Sigmoid colon (tissue), 6 donors: ENCODE measurements at regions not wholly inside any gene's neighbourhood (a gene's known extent, or its start where the extent isn't known, plus 50 kb on each side); places are given as distances from the start of the nearest gene placed in this dataset.
"Not testable (repeated sequence)": the region's sequence is repeated elsewhere in the genome, so short reads cannot be mapped to it uniquely, and the experiment has no call there.

ENCODE experiments used
- DNase-seq: peaks from one replicate; pipeline ENCODE4 v3.0.0-alpha.2; 2019
- H3K27ac ChIP-seq, 4 donors: fragments of 200-600 bp; sonication (generic); one replicate each; pipeline ENCODE4 v1.5.1; 2016 to 2019; ENCODE audit warnings: mild to moderate bottlenecking in 1 of 4
- H3K27me3 ChIP-seq, 3 donors: fragments of 200-600 bp; sonication (generic); one replicate each; pipeline ENCODE4 v1.5.1; 2019; ENCODE audit warnings: mild to moderate bottlenecking in 1 of 3
- H3K36me3 ChIP-seq, 4 donors: fragments of 200-600 bp; sonication (generic); one replicate each; pipeline ENCODE4 v1.5.1; 2016 to 2019
- H3K4me1 ChIP-seq, 4 donors: fragments of 200-600 bp; sonication (generic); one replicate each; pipeline ENCODE4 v1.5.1; 2017 to 2019
- H3K4me3 ChIP-seq, 4 donors: fragments of 200-600 bp; sonication (generic); one replicate each; pipeline ENCODE4 v1.5.1; 2017 to 2019; ENCODE audit warnings: mild to moderate bottlenecking in 2 of 4, moderate library complexity in 1 of 4
- H3K9me3 ChIP-seq, 4 donors: fragments of 200-600 bp in 3 of 4; sonication (generic) in 3 of 4; one replicate each; pipeline versions ENCODE4 v1.5.1 to v1.6.1; 2013 to 2019
- EP300 ChIP-seq, 4 donors: sonication (generic); formaldehyde crosslinking; IDR thresholded peaks; one replicate each; pipeline ENCODE4 v1.6.1; 2017; ENCODE audit warnings: antibody characterized with exemption in 4 of 4
- POLR2A ChIP-seq, 2 donors: fragments of 450-650 bp; IDR thresholded peaks; one replicate each; pipeline ENCODE4 v1.6.1; 2016; ENCODE audit warnings: antibody characterized with exemption in 2 of 2, mild to moderate bottlenecking in 2 of 2, moderate library complexity in 2 of 2
- POLR2AphosphoS5 ChIP-seq, 4 donors: sonication (generic); formaldehyde crosslinking; IDR thresholded peaks; one replicate each; pipeline ENCODE4 v1.6.1; 2017; ENCODE audit warnings: antibody characterized with exemption in 4 of 4
- WGBS, 2 donors: extraction: QIAGEN DNeasy Blood & Tissue Kit; methylation state at CpG; one replicate each; pipeline ENCODE4 v1.1.7; 2013; 5-methylcytosine and 5-hydroxymethylcytosine counted together
- intact Hi-C: fragments of 100-400 bp; cut with DNase I; formaldehyde crosslinking; loops from one replicate; pipeline ENCODE4 v1.15.1; 2023
- TF ChIP-seq, protein P1 (sequence below), 4 experiments: fragments of 450-650 bp in 3 of 4; fragments of 200-600 bp in 1 of 4; IDR thresholded peaks; one replicate each; pipeline ENCODE4 v1.5.1; 2016 to 2019; ENCODE audit warnings: antibody characterized with exemption in 4 of 4, mild to moderate bottlenecking in 3 of 4, moderate library complexity in 2 of 4
- donor health status: healthy with polysubstance abuse.
- donor health status: healthy.

DNA sequence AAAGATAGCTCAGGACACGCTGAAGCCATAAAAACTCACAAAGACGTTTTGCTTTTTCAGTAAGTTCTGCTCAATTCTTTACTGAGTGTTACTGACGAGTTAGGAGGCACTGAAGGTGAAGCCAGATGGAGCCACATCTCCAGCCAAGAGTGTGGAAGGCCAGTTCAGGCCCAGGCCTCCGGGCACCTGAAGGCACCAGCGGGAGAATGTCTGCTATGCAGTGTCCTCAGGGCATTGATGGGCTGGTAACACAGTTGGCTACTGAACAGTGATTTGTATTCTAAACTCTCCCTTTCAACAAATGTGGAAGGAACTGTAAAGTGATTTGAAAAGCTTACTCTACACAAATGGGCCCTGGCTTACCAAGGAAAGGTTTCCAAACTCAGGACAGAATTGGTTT is 64.8 kb upstream of the SVIL start:
- TF ChIP-seq EP300 (IDR thresholded peaks at IDR 0.05), result no peak
- TF ChIP-seq POLR2A (IDR thresholded peaks at IDR 0.05), result no peak
- peak in 1 of 4 donors; percentile 1 for TF ChIP-seq POLR2AphosphoS5 (IDR thresholded peaks at IDR 0.05)
- peak overlapping the region; percentile 30 to 83 (median 57) for H3K27ac ChIP-seq
- no peaks in the 10 kb centered on the region for H3K9me3 ChIP-seq
- intact Hi-C loops, result no loop called here
- peaks cover 0 to 78% (median 76%) of the 10 kb centered on the region in 4 donors for H3K4me1 ChIP-seq
- no peak overlapping the region for H3K4me3 ChIP-seq
- H3K36me3 ChIP-seq, result peaks cover 0 to 6% (median 3%) of the 10 kb centered on the region in 4 donors
- WGBS, 2 donors, result 73 to 92% methylated on average over 5 of the region's 5 CpGs
- DNase-seq, result no peak
- no peaks in the 10 kb centered on the region for H3K27me3 ChIP-seq

DNA sequence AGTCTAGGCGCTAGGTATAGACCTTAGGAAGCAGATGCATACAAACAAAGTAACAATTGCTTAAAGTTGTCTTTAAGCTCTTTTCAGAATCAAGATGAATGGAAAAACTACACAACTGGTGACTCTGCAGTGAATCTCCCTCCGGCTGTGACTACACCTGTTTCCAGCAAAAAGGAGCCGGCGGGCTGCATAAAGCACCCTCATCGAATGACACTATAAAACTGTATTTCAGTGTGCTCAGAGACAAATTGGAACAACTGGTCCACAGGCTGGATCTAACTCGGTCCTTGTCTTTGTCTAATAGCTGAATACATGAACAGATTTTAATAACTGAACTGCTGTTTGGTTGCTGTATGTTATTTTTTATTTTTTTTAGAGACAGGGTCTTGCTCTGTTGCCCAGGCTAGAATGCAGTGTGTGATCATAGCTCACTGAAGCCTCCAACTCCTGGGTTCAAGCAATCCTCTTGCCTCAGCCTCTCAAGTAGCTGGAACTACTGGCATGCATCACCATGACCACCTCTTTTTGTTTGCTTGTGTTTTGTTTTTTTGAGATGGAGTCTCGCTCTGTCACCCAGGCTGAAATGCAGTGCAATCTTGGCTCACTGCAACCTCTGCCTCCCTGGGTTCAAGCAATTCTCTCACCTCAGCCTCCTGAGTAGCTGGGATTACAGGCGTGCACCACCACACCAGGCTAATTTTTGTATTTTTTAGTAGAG is 64.2 kb upstream of the SVIL start:
- TF ChIP-seq, protein P1, sequence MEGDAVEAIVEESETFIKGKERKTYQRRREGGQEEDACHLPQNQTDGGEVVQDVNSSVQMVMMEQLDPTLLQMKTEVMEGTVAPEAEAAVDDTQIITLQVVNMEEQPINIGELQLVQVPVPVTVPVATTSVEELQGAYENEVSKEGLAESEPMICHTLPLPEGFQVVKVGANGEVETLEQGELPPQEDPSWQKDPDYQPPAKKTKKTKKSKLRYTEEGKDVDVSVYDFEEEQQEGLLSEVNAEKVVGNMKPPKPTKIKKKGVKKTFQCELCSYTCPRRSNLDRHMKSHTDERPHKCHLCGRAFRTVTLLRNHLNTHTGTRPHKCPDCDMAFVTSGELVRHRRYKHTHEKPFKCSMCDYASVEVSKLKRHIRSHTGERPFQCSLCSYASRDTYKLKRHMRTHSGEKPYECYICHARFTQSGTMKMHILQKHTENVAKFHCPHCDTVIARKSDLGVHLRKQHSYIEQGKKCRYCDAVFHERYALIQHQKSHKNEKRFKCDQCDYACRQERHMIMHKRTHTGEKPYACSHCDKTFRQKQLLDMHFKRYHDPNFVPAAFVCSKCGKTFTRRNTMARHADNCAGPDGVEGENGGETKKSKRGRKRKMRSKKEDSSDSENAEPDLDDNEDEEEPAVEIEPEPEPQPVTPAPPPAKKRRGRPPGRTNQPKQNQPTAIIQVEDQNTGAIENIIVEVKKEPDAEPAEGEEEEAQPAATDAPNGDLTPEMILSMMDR (IDR thresholded peaks at IDR 0.05), result no peak
- TF ChIP-seq POLR2AphosphoS5 (IDR thresholded peaks at IDR 0.05), result peak in 2 of 4 donors; percentile 34 to 43
- no peak for TF ChIP-seq EP300 (IDR thresholded peaks at IDR 0.05)
- no peak for TF ChIP-seq POLR2A (IDR thresholded peaks at IDR 0.05)
- Histone ChIP-seq H3K4me1 (peaks cover 0 to 78% (median 75%) of the 10 kb centered on the region in 4 donors), H3K27ac (peak overlapping the region; percentile 30 to 83 (median 57)), H3K4me3 (no peak overlapping the region), H3K36me3 (peaks cover 0 to 7% (median 0%) of the 10 kb centered on the region in 4 donors), H3K27me3 (no peaks in the 10 kb centered on the region), H3K9me3 (no peaks in the 10 kb centered on the region)
- WGBS, 2 donors, result 95 to 97% methylated on average over 8 of the region's 8 CpGs
- DNase-seq, result no peak
- intact Hi-C loops, result no loop called here

DNA sequence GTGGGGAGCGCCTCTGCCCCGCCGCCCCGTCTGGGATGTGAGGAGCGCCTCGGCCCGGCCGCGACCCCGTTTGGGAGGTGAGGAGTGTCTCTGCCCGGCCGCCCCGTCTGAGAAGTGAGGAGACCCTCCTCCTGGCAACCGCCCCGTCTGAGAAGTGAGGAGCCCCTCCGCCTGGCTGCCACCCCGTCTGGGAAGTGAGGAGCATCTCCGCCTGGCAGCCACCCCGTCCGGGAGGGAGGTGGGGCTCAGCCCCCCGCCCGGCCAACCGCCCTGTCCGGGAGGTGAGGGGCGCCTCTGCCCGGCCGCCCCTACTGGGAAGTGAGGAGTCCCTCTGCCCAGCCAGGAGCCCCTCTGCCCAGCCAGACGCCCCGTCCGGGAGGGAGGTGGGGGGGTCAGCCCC is 61.8 kb upstream of the SVIL start:
- peak overlapping the region; percentile 32 to 85 (median 68) for H3K27ac ChIP-seq

DNA sequence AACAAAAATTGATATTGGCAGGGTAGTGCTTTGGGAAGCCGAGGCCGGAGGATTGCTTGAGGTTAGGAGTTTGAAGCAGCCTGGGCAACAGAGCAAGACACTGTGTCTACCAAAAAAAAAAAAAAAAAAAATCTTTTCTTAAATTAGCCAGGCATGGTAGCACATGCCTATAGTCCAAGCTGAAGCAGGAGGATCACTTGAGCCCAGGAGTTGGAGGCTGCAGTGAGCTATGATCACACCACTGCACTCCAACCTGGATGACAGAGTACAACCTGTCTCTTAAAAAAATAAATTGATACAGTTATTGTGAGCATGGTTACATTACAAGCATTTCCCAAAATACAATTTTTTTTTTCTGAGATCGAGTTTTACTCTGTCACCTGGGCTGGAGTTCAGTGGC is 59.4 kb upstream of the SVIL start:
- TF ChIP-seq EP300 (IDR thresholded peaks at IDR 0.05) (no peak), POLR2AphosphoS5 (IDR thresholded peaks at IDR 0.05) (no peak), POLR2A (IDR thresholded peaks at IDR 0.05) (no peak)
- TF ChIP-seq, protein P1 (IDR thresholded peaks at IDR 0.05), result no peak
- peak overlapping the region; percentile 77 to 87 (median 84) for H3K27ac ChIP-seq
- no peaks in the 10 kb centered on the region for H3K27me3 ChIP-seq
- intact Hi-C loops, result no loop called here
- DNase-seq, result no peak
- 92 to 96% methylated on average over 3 of the region's 3 CpGs for WGBS, 2 donors
- peaks cover 0 to 11% (median 0%) of the 10 kb centered on the region in 4 donors for H3K36me3 ChIP-seq
- no peak overlapping the region for H3K4me3 ChIP-seq
- H3K9me3 ChIP-seq, result no peaks in the 10 kb centered on the region
- H3K4me1 ChIP-seq, result peaks cover 0 to 78% (median 75%) of the 10 kb centered on the region in 4 donors

More for the DNA sequence above, 61.8 kb upstream of the SVIL start:
- H3K27me3 ChIP-seq, H3K9me3 ChIP-seq, intact Hi-C loops, H3K4me3 ChIP-seq, DNase-seq: not testable (repeated sequence)
- Histone ChIP-seq H3K4me1 (peaks cover 0 to 80% (median 77%) of the 10 kb centered on the region in 4 donors), H3K36me3 (peaks cover 0 to 11% (median 0%) of the 10 kb centered on the region in 4 donors)
- 95 to 97% methylated on average over 30 of the region's 30 CpGs for WGBS, 2 donors

DNA sequence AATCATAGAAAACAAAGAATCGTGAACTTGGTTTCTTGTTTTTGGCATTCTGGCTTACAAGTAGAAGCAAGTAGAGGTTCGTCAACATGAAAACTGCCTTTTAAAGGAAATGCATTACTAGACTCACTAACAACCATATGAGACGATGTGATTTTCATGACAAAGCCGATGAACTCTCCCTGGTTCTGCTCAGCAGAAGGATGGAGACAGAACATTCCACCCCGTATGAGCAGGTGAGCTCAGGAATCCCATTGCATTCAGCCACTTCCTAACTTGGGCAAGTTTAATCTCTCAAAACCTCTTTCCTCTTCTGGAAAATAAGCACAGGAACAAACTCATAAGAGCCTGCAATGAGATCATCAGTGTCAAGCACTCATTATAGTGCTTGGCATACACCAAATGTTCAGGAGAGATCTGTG is 57.4 kb upstream of the SVIL start:
- 77 to 89% methylated on average over 5 of the region's 5 CpGs for WGBS, 2 donors
- TF ChIP-seq POLR2A (IDR thresholded peaks at IDR 0.05), result no peak
- TF ChIP-seq, protein P1 (IDR thresholded peaks at IDR 0.05), result no peak
- TF ChIP-seq EP300 (IDR thresholded peaks at IDR 0.05), result peak in 1 of 4 donors; percentile 53
- TF ChIP-seq POLR2AphosphoS5 (IDR thresholded peaks at IDR 0.05), result peak in 2 of 4 donors; percentile 4 to 38
- Histone ChIP-seq H3K4me3 (peak overlapping the region in 2 of 4 donors; percentile 4 to 20), H3K36me3 (peaks cover 0 to 14% (median 0%) of the 10 kb centered on the region in 4 donors), H3K9me3 (no peaks in the 10 kb centered on the region), H3K4me1 (peaks cover 0 to 92% (median 83%) of the 10 kb centered on the region in 4 donors), H3K27me3 (no peaks in the 10 kb centered on the region), H3K27ac (peak overlapping the region; percentile 77 to 87 (median 84))
- intact Hi-C loops, result no loop called here
- no peak for DNase-seq
